DMS53 treated with DMSO at 0.1 percent for 48 hours (cell line): ENCODE measurements at regions not wholly inside any gene's neighbourhood (a gene's known extent, or its start where the extent isn't known, plus 50 kb on each side); places are given as distances from the start of the nearest gene placed in this dataset.

Experiments used
- DNase-seq: peaks from one replicate; lab custom pipeline; 2025; ENCODE audit not compliant: unreplicated experiment; lab: John Stamatoyannopoulos, UW

DNA sequence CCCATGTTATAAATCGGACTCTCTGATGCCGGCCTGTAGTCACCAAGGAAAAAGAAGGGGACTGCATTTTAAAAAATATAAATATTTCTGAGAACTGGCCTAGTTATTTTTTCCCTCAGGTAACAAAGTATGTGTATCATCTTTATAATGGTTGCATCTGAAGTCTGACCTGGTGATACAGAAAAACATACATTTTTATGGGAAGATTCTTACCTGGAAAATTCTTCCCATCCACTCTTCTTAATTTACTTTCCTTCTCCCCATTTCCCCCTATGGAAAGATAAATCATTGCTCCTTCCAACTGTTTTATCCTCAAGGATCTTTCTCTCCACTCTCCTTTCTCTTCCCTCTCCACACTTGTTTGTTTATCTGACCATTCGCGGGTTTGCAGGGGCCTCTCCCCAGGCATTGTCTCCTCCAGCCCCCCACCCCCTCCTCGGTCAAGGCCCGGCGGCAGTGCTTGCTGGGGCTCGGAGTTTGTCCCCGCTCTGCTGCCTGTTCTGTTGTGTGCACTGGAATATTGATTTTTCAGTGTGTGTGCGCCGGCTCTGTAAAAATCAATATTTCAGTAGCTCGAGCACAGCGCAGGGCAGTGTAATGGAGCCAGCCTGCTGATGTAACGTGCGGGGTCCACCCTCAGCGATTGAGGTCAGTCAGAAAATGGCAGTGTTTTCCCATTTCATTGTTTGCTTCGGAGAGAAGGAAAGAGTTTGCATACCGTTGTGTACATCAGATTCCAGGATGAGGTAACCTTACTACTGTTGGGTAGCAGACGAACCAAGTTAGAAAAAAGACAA lies 199.5 kb upstream of the NFE2L3 start:
- DNase-seq, result peak; percentile 44

DNA sequence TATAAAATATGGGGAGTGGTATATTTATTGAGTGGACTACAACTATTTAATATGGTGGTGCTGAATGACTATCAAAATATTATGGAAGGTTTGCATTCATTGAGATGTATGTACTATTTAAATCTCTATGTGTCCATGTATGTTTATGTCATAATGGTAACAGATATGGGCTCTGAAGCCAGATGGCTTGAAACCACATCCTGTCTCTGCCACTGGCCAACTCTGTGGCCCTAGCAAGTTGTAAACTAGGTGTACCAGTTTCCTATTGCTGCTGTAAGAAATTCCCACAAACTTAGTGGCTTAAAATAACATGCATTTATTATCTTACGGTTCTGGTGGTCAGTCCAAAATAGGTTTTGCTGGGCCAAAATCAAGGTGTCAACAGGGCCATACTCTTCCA lies 198.1 kb upstream of the NFE2L3 start:
- no peak for DNase-seq

DNA sequence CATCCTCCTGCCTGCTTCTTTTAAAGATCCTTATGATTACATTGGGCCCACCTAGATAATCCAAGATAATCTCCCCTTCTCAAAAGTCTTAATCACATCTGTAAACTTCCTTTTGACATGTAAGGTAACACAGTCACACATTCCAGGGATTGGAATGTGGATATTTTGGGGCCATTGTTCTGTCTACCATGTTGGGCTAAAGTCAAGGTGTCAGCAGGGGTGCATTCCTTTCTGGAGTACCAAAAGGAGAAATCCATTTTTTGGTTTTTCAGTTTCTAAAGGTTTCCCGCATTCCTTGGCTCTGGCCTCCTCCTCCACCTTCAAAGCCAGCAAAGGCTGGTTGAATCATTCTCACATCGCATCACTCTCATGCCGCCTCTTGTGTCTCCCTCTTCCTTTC lies 197.6 kb upstream of the NFE2L3 start:
- no peak for DNase-seq

DNA sequence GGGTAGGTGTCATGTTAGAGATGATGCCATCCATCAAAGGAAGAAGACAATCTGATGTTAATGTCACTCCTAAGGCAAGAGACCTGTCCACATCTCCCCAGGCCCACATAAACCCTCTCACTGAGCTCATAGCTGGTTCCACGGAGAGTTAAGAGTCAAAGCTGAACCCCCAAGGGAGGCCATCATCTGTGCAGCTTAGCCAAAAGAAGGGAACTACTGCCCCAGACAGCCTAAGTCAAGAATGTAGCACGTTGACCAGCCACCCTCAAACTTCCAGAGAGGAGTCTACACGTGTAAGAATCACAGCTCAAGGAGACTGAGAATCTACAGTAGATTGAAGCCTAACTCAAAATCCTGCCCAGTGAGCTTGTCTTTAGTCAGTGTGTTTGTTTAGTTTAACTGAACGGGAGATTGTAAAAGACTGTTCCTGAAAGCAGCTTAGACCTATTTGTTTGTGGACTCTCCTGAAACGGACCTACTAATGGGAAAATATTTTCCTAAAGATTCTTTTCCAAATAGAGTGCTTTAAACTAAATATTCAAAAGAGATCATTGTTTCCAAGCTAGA lies 192.7 kb upstream of the NFE2L3 start:
- DNase-seq, result no peak

DNA sequence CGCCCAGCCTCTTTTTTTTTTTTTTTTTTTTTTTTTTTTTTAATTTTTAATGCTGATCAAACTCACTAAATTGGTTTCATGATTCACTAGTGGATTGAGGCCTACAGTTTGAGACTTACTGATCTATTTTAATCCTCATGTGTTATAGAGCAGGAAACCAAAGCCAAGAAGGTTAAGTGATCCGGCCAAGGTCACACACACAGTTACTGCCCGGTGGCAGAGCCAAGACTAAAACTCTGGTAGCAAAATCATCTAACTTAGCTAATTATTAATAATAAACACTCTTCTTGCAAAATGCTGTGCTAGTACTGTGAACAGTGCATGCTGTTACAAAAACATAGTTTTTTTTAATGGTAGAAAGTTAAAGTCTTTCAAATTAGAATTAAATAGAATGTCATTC lies 188.3 kb upstream of the NFE2L3 start:
- DNase-seq, result no peak

DNA sequence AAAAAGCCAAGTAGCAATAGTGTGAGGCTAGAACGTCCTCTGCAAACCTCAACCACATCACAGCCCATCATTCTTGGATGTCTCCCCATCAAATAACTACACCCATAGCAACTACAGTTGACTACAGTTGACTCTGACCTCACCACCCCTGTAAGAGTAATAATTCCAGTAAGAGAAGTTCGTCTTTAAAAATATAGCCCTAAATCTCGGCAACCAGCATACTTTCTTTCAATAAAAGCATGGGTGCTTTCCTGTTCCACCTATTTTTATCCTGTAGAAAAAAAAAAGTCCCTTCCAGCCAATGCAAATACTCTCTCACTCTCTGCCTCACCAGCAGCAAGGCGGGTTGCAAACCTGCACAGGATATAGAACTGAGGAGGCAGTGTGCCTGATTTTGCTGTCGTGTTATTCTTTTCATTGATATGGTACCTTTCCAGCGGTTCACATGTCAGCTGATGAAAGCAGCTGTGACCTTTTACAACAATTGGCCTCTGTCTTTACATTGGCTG lies 187.5 kb upstream of the NFE2L3 start:
- DNase-seq, result no peak

DNA sequence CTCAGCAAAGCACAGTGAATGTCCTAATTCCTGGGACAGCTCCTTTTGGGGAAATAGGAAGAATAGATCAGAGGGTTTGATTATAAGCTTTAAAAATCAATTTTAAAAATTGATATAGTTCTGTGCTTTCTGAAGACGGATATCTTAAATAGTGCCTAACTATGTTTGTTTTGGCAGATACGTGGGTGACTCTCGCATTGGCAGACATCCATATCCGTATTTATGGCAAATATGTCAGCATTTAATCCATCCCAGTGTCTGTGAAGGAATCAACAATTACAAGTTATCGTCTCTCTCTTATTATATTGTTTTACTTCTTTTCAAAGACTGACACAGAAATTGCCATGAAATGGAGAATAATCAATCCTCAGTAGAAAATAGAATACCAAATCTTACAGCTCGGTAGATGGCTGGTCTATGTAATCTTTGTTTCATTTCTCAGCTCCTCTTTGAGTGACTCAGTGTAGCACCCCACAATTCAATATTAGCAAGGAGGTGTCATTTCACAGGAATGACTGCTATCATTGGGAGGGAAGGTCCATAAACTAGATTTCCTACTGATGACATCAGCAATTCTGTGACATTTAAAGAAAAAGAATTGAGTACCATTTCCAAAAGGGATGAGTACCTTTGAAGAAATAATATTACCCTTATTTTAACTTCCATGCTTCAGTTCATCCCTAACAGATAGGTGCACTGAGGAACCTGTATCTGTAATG lies 186.4 kb upstream of the NFE2L3 start:
- no peak for DNase-seq

DNA sequence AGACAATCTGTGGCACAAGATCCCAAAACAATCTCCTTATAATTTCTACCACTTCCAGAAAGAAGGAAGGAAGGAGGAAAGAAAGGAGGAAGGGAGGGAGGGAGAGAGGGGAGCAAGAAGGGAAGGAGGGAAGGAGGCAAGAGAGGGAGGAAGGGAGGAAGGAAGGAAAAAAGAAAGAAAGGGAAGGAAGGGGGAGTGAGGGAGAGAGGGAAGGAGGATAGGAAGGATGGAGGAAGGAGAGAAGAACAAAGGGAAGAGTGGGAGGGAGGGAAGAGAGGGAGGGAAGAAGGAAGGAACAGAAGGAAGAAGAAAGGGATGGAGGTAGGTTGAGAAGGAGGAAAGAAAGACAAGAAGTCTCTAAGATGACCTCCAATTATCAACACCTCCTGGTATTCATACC lies 185.5 kb upstream of the NFE2L3 start:
- DNase-seq, result no peak

DNA sequence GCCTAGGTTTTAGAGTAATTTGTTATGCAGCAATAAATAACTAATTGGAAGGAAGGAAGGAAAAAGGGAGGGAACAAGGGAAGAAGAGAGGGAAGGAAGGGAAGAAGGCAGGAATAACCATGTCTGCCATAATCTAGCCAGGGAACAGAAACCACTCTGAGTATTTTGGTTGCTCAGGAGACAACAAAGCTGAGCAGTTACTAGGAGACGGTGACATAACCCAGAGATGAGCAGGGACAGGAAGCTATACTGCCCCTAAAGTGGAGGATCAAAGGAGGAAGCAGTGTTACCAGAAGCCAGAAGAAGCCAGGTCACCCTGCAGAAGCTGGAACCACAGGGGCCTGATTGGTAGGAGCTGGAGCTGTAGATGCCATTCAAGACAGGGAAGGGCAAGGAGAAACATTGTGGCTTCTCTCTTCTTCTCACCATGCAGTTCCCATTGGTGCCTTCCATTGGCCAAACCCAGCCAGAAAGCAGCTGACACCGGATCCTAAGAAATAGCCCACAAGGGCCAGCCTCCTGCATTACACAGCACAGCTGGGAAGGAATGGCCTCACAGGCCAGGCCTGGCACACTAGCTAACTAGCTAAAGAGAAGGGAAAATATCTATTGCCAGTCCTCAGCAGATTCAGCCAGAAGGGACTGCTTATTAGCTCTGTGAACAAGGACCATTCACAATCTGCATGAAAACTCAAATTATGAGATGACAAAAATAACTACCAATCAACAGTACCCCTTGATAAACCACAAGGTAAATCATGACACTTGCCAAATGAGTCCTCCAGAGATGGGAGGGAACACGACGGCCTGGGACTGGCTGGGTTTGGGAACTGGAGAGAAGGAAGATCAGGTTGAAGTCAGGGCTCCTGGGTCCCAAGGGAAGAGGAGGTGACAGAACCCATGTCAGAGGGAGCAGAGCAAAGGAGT lies 184.5 kb upstream of the NFE2L3 start:
- DNase-seq, result peak; percentile 77

DNA sequence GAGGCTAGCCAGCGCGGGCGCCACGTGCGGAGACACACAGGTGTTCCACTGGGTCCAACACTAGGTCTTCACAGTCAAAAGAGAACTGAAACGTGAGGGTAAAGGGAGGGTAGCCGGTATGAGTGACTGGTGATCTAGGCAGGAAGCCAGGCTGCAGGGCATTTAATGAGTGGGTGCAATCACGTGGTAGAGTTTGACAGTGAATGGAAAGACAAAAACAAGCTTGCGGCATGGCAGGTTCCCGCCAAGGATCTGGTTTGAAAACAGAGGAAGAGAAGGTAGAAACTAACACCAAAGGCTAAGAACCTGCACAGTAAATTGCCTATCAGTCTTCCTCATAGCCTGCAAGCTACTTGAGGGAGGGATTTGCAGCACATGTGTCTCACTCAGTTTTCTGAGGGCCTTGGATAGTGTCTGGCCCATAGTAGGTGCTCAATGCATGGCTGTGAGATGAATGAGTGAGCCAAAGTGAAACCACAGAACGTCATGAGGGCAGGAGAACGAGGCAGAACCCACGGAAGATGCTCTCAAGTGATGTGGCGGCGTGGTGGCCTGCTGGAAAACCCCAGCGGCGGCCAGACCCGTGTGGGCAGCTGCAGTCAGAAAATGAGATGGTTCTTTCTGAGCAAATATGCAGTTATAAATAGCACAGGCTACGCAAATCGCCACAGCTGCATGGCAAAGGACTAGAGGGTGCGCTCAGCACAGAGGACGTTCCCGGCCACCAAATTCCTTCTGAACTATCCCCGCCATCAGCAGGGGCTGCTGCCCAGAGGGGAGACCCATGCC lies 183.6 kb upstream of the NFE2L3 start:
- DNase-seq, result peak; percentile 32

DNA sequence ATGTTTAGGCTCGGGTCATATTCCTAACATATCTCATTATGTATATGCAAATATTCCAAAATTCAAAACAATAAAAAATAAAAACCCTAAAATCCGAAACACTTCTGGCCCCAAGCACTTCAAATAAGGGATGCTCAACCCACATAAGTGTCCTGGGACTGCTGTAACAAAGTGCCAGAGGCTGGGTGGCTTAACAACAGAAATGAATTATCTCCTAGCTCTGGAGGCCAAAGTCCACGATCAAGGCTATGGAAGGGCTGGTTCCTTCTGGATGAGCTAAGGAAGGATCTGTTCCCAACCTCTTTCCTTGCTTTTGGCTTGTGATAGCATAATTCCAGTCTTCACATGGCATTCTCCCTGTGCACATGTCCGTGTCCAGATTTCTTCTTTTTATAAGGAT lies 181.6 kb upstream of the NFE2L3 start:
- no peak for DNase-seq

DNA sequence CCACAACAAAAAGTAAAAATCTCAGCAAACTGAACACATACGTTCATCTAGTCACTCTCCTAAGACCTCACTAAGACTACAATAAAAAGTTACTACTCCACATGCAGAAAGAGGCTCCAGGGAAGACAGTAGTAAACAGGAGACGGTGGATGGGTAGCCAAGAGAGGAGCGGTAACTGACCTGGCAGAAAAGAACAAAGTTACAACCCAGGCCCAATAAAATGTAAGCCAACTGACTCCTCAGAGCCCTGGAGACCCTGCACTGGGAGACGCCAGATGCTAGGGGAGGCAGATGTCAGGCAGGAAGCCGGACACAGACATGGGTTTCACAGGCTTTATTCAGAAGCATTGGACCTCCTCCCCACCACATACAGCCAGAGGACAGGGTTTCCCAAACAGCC lies 181.1 kb upstream of the NFE2L3 start:
- DNase-seq, result no peak

DNA sequence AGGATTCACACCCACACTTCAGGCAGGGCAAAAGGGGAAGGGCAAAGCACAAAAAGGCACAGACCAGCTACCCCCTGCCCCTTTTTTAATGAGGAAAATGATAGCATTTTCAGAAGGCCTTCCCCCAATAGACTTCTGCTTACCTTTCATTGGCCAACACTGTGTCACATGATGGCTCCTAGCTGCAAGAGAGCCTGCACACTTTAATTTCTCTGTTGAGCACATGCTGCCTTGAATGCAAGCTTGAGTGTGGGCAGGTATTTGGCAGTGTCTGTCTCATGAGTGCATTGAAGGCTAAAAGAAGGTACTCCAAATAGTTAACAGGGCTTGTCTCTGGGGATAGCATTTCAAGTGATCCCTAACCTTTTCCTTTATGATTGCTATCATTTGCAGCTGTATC lies 175.4 kb upstream of the NFE2L3 start:
- DNase-seq, result no peak

DNA sequence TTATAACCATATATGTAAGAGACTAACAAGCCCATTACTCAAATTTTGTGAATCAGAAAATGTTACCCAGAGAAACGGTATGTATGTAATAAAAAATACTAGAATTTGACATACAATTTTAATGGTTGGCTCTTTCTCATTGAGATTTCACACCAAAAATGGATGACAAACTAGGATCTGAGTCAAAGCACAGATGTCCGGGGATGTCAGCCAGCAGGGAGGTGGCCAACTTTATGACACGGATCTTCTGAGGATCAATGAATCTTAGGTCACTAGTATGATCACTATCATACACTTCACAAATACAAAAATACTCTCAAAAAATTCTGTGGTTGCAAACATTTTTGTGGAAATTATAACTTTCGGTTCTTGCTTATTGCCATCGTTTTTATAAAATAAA lies 173.5 kb upstream of the NFE2L3 start:
- DNase-seq, result no peak

DNA sequence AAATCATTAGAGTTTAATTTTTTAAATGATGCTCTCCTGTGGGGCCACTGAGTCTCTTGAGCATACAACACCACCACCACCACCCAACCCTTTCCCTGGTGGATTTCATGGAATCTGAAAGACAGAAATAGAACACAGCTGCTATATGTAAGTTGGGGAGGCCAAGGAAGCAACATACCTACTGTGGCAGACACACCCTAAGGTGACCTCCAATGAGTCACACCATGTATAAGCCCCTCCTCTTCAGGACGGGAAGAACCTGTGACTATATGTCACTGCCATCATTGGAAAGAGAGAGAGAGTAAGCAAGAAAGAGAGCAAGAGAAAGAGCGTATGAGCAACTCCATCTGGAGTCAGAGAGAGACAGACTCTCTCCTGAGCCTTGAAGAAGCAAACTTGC lies 172.4 kb upstream of the NFE2L3 start:
- no peak for DNase-seq

DNA sequence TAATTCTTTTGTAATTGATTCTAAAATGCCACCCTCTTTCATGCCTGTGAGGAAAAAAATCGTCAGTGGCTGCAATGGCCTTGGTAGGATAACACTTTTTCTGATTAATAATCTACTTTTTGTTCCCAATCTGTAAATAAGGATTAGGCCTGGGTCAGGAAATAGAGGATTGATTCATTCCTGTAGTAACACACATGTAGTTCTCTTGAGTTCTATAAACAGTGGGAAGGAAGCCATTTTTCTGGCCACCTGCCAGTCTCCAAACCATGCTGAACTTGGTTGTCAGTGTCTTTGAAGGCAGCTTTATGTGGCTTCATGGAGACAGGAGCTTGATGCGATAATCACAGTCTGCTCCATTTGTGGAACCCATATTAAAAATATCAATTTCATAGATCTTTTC lies 169.3 kb upstream of the NFE2L3 start:
- no peak for DNase-seq

DNA sequence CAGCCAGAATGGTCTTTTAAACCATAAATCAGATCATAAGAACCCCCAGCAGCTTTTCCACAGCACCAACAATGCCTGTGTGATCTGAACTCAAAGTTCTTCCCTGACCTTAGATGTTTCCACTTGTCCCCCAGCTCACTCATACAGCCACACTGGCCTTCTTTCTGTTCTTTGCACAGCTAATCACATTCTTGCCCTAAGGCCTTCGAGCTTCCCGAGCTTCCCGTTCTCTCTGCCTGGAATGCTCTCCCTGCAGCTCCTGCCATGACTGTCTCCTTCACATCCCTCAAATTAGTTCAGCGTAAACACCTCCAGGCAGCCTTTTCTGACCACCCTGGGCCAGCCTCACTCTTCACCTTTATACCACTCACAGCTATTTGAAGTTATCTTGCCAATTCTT lies 166.8 kb upstream of the NFE2L3 start:
- DNase-seq, result no peak

DNA sequence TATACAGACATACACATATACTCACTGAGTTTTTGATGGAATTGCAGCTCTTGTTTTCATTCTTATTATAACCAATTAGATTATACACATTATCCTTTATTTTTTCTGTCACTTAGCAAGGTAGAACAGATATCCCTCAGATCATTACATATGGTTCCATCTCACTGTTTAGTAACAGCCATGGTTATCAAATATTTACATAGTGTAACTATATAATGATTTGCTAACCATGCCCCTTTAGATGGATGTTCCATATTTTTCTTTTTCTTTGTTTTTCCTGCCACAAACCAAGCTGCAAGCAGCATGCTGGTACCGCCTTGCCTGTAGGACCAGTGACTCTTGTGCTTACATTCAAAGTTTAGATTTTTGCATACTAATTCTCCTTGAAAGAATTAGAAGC lies 163.4 kb upstream of the NFE2L3 start:
- peak; percentile 77 for DNase-seq

DNA sequence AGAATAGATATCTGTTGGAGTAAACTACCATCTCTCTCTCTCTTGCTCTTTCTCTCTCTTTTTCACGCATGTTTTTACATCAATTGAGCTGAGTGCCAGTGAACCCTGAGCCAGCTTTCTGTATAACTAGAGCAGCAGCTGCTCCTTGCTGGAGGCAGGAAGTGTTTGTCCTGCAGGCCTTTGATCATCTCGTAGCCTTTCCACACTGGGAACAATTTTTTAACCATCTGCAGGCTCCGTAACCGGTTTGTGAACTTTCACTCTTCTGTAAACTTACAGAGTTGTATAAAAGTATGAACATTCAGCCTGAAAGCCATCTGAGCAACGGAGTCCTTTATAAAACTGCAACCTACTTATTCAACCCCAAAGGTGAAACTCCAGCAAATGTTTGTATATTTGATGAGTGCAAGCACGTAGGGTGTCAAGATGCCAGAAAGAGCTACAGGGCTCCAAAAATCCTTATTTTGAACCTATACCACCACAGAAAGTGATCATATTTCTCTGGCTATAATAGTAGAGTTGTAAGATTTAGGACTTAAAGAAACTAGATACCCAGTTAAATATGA lies 162.8 kb upstream of the NFE2L3 start:
- peak; percentile 96 for DNase-seq

DNA sequence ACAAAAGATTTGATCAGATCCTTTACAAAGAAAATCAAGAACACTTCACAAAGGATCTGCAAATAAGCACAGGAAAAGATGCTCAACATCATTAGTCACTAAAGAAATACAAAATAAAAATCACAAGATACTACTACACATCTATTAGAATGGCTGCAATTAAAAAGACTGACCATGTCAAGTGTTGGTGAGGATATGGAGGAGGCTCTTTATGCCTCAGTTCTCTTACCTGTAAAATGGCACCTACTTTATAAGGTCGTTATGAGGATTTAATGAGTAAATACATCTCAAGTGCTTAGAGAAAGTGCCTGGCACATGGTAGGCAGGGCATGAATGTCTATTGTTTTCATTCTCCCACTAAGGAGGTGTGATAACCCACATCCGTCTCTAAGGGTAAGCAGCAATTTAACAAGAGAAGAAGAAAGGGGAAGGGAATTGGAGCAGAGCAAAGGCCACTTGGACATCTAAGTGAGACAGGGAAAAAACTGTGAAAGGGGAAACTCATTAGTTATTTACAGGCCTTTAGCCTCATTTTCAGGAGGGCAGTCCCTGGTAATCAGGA lies 157.5 kb upstream of the NFE2L3 start:
- no peak for DNase-seq
